H1 (cell line): ENCODE measurements at regions not wholly inside any gene's neighbourhood (a gene's known extent, or its start where the extent isn't known, plus 50 kb on each side); places are given as distances from the start of the nearest gene placed in this dataset.

ENCODE experiments used
- CTCF ChIA-PET: fragments of 300-600 bp; sonication (Branson Sonifier 250); formaldehyde crosslinking; loops from one replicate; lab custom pipeline; 2021; ENCODE audit not compliant: partially characterized antibody; lab: Charles Lee
- POLR2A ChIA-PET: fragments of 300-600 bp; sonication (Branson Sonifier 250); formaldehyde crosslinking; loops from one replicate; lab custom pipeline; 2021; ENCODE audit warnings: inconsistent platforms; ENCODE audit not compliant: partially characterized antibody; lab: Charles Lee
- DNase-seq, 2 experiments: peaks; one replicate each; pipeline versions ENCODE4 v3.0.0 to v3.0.0-alpha.2; 2010 to 2022; ENCODE audit warnings: low spot score in 2 of 2, low read depth in 1 of 2, mixed read lengths in 1 of 2
- FAIRE-seq: peaks from 2 replicates; lab custom pipeline; 2011; peaks lifted over from hg19 to GRCh38; lab: Jason Lieb, UNC
- H2AFZ ChIP-seq: 2 replicates; pipeline ENCODE4 v1.8.1; 2012; ENCODE audit warnings: low read length, inconsistent platforms
- H2AK5ac ChIP-seq: 2 replicates; pipeline ENCODE4 v1.6.1; 2013; ENCODE audit warnings: low read depth, low read length
- H2BK120ac ChIP-seq: replicated peaks from 2 replicates; pipeline ENCODE3; 2013; ENCODE audit warnings: low read depth, low read length, inconsistent platforms
- H2BK12ac ChIP-seq: 2 replicates; pipeline ENCODE4 v1.6.1; 2013; ENCODE audit warnings: low read depth, low read length
- H2BK15ac ChIP-seq: 2 replicates; pipeline ENCODE4 v1.6.1; 2013; ENCODE audit warnings: low read length
- H2BK20ac ChIP-seq: 2 replicates; pipeline ENCODE4 v1.6.1; 2013; ENCODE audit warnings: low read length
- H2BK5ac ChIP-seq: 2 replicates; pipeline ENCODE4 v1.6.1; 2013; ENCODE audit warnings: low read depth, low read length
- H3K14ac ChIP-seq: 2 replicates; pipeline ENCODE4 v1.6.1; 2013; ENCODE audit warnings: inconsistent platforms; ENCODE audit not compliant: insufficient read length
- H3K18ac ChIP-seq: 2 replicates; pipeline ENCODE4 v1.6.1; 2013; ENCODE audit warnings: low read length; ENCODE audit errors: extremely low read depth
- H3K23ac ChIP-seq: 2 replicates; pipeline ENCODE4 v1.6.1; 2013; ENCODE audit warnings: inconsistent platforms; ENCODE audit not compliant: insufficient read length
- H3K23me2 ChIP-seq: 2 replicates; pipeline ENCODE4 v1.6.1; 2013; ENCODE audit warnings: low read depth, low read length
- H3K27ac ChIP-seq: 2 replicates; pipeline ENCODE4 v1.6.1; 2011; ENCODE audit warnings: low read depth, low read length, inconsistent platforms
- H3K27me3 ChIP-seq, 4 experiments: replicated peaks in 1 of 4; 1 replicate in 1 of 4; 2 replicates in 3 of 4; pipeline versions ENCODE4 v1.6.1 to v1.8.1; 2011 to 2013; ENCODE audit warnings: low read length in 3 of 4, mild to moderate bottlenecking in 3 of 4, inconsistent platforms in 2 of 4, mixed read lengths in 2 of 4, moderate library complexity in 1 of 4; ENCODE audit not compliant: control insufficient read depth in 3 of 4, insufficient read depth in 3 of 4; ENCODE audit errors: extremely low read depth in 1 of 4
- H3K36me3 ChIP-seq, 4 experiments: 2 replicates each; pipeline versions ENCODE4 v1.6.1 to v1.8.1; 2011 to 2013; ENCODE audit warnings: mild to moderate bottlenecking in 4 of 4, low read length in 3 of 4, moderate library complexity in 2 of 4, control low read depth in 1 of 4, inconsistent platforms in 1 of 4; ENCODE audit not compliant: insufficient read depth in 4 of 4, control insufficient read depth in 2 of 4
- H3K4ac ChIP-seq: replicated peaks from 2 replicates; pipeline ENCODE3; 2013; ENCODE audit warnings: low read length, low read depth, mixed read lengths, inconsistent platforms; ENCODE audit not compliant: insufficient read length
- H3K4me1 ChIP-seq, 4 experiments: replicated peaks in 1 of 4; 1 replicate in 1 of 4; 2 replicates in 3 of 4; pipeline versions ENCODE4 v1.6.1 to v1.8.1; 2011 to 2013; ENCODE audit warnings: low read length in 3 of 4, inconsistent platforms in 2 of 4, mixed read lengths in 1 of 4; ENCODE audit not compliant: insufficient read depth in 4 of 4, control insufficient read depth in 3 of 4
- H3K4me2 ChIP-seq, 2 experiments: 2 replicates each; pipeline versions ENCODE4 v1.6.1 to v1.8.1; 2011 to 2013; ENCODE audit warnings: low read depth in 2 of 2, low read length in 2 of 2, control low read depth in 1 of 2, inconsistent platforms in 1 of 2, mild to moderate bottlenecking in 1 of 2; ENCODE audit not compliant: insufficient read depth in 1 of 2
- H3K4me3 ChIP-seq, 4 experiments: fragments of 200-600, 300-600 bp in 1 of 4; sonication (generic), shearing (Covaris generic), sonication (Bioruptor Twin) in 1 of 4; 2 replicates each; pipeline versions ENCODE4 v1.5.1 to v1.8.1; 2011 to 2016; ENCODE audit warnings: low read length in 4 of 4, low read depth in 3 of 4, control low read depth in 2 of 4, inconsistent platforms in 2 of 4, mild to moderate bottlenecking in 2 of 4, mixed read lengths in 1 of 4, moderate library complexity in 1 of 4; ENCODE audit not compliant: insufficient read depth in 2 of 4; ENCODE audit errors: extremely low read depth in 1 of 4
- H3K56ac ChIP-seq: replicated peaks from 2 replicates; pipeline ENCODE3; 2013; ENCODE audit warnings: low read depth, mild to moderate bottlenecking, mixed read lengths, low read length, inconsistent platforms; ENCODE audit not compliant: insufficient read length
- H3K79me1 ChIP-seq: 2 replicates; pipeline ENCODE4 v1.6.1; 2013; ENCODE audit warnings: low read depth, low read length, control low read depth
- H3K79me2 ChIP-seq, 2 experiments: 2 replicates each; pipeline versions ENCODE4 v1.6.1 to v1.8.1; 2012 to 2013; ENCODE audit warnings: low read length in 2 of 2, mild to moderate bottlenecking in 2 of 2, inconsistent platforms in 1 of 2; ENCODE audit not compliant: insufficient read depth in 2 of 2, control insufficient read depth in 1 of 2
- H3K9ac ChIP-seq, 4 experiments: replicated peaks in 1 of 4; 1 replicate in 1 of 4; 2 replicates in 3 of 4; pipeline versions ENCODE4 v1.6.1 to v1.8.1; 2011 to 2013; ENCODE audit warnings: low read depth in 3 of 4, low read length in 3 of 4, control low read depth in 2 of 4, mild to moderate bottlenecking in 2 of 4, moderate library complexity in 2 of 4, inconsistent platforms in 1 of 4; ENCODE audit errors: extremely low read depth in 1 of 4
- H3K9me3 ChIP-seq, 2 experiments: 2 replicates each; pipeline versions ENCODE4 v1.6.1 to v1.8.1; 2012 to 2013; ENCODE audit warnings: mild to moderate bottlenecking in 2 of 2, moderate library complexity in 2 of 2, control low read depth in 1 of 2, inconsistent platforms in 1 of 2, low read depth in 1 of 2, low read length in 1 of 2, mixed read lengths in 1 of 2; ENCODE audit not compliant: insufficient read depth in 2 of 2
- H4K20me1 ChIP-seq, 2 experiments: replicated peaks in 1 of 2; 2 replicates each; pipeline versions ENCODE3 to v1.8.1; 2011 to 2013; ENCODE audit warnings: inconsistent platforms in 2 of 2, low read length in 2 of 2, mild to moderate bottlenecking in 1 of 2; ENCODE audit not compliant: insufficient read depth in 2 of 2, control insufficient read depth in 1 of 2
- H4K5ac ChIP-seq: 2 replicates; pipeline ENCODE4 v1.6.1; 2013; ENCODE audit warnings: low read length, low read depth, mixed read lengths, inconsistent platforms; ENCODE audit not compliant: insufficient read length
- H4K8ac ChIP-seq: 2 replicates; pipeline ENCODE4 v1.8.0; 2013; ENCODE audit warnings: mild to moderate bottlenecking, moderate library complexity, low read length, inconsistent platforms; ENCODE audit not compliant: insufficient read depth; ENCODE audit errors: extremely low read depth
- H4K91ac ChIP-seq: replicated peaks from 2 replicates; pipeline ENCODE3; 2013; ENCODE audit warnings: low read length, mixed read lengths, inconsistent platforms; ENCODE audit not compliant: insufficient read length
- CREB1 ChIP-seq: IDR thresholded peaks from 2 replicates; pipeline ENCODE4 v1.6.1; 2012; ENCODE audit warnings: inconsistent platforms
- HDAC6 ChIP-seq: IDR thresholded peaks from one replicate; pipeline ENCODE4 v1.7.1; 2012; ENCODE audit warnings: low read depth, mild to moderate bottlenecking, inconsistent platforms, low read length, moderate library complexity
- TBP ChIP-seq: IDR thresholded peaks from 2 replicates; pipeline ENCODE4 v1.6.1; 2011; ENCODE audit warnings: low read depth, low read length, improper control_type of control experiment
- WGBS, 2 experiments: shearing (Covaris generic) in 1 of 2; methylation state at CpG; one replicate each; pipeline versions ENCODE4 v1.1.6 to v1.1.7; 2013 to 2015; ENCODE audit warnings: low lambda C conversion rate in 2 of 2, mixed read lengths in 2 of 2, inconsistent platforms in 1 of 2, low coverage in 1 of 2, missing lambda C conversion rate in 1 of 2; ENCODE audit not compliant: insufficient replicate concordance in 2 of 2, insufficient coverage in 1 of 2, insufficient read length in 1 of 2; ENCODE audit errors: extremely low coverage in 1 of 2, missing lambda C conversion rate in 1 of 2; 5-methylcytosine and 5-hydroxymethylcytosine counted together

DNA sequence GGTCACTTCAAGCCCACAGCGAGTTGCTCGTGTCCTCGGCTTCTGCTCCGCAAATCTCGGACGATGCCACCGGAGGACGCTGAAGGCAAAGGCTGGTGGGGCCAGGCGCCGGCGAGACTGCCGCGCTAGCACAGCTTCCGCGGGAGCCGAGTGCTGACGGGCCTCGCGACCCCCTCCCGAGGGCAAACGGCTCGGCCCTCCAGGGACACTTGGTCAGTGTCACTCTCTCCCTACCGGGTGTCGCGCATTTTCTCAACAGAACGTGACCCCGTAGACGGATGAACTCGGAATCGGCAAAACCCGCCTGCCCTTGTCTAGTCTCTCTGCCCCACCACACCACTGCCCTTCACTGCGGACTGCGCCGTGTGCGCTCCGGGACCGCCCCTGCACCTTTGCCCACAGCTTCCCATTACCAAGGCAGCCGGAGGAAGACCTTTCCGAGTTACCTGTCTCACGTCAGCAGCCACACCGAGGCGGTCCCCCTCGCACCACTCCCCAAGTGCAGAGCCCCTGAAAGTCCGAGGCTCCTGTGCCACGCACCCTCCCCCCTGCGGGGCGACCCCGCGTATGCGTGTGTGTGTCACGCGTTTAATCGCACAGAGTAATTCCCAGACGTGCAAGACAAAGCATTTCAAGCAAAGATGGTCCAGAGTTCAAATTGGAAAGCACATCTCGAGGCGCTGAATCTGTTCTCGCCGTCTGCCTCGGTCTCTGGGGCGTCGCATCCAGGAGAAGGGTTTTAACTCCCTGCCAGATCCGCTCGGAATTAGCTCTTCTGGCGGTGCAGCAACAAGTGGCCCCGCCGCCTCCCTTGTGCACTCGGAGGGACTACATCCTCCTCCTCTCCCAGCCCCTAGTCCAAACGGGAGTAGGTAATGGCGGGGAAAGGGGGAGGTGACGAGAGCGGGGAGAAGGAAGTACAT, 245.0 kb upstream of the TOPAZ1 start:
- DNase-seq, result peak in 1 of 2 experiments; percentile 74
- 1% methylated on average over 66 of the region's 71 CpGs; no CpG with 5 or more reads in 1 of the 2 experiments for WGBS, 2 experiments
- TF ChIP-seq CREB1, result peak; percentile 30; the same call in 1 of the 2 replicates
- peak; percentile 70 for TF ChIP-seq TBP
- TF ChIP-seq HDAC6, result no peak

More for the DNA sequence above, 245.0 kb upstream of the TOPAZ1 start:
- Histone ChIP-seq H2BK12ac (peak overlapping the region; percentile 46; the same call in 1 of the 2 replicates), H3K9ac (peak overlapping the region in 2 of 4 experiments; percentile 5 to 13; a peak in 3 of 7 replicates), H3K79me1 (no peaks in the 10 kb centered on the region), H4K5ac (no peak overlapping the region), H3K4me1 (peaks cover 0 to 31% (median 17%) of the 10 kb centered on the region in 4 experiments; a peak in 6 of 7 replicates), H2BK15ac (peak overlapping the region; percentile 40; the same call in 1 of the 2 replicates), H3K14ac (no peak overlapping the region), H3K9me3 (peaks cover 0 to 2% of the 10 kb centered on the region in 2 experiments; a peak in 2 of 4 replicates), H3K23me2 (peaks cover 48% of the 10 kb centered on the region), H2BK5ac (no peak overlapping the region; the same call in 1 of the 2 replicates), H3K27me3 (peaks cover 40 to 73% (median 67%) of the 10 kb centered on the region in 4 experiments), H4K20me1 (no peaks in the 10 kb centered on the region), H4K91ac (no peak overlapping the region), H4K8ac (no peak overlapping the region), H3K79me2 (no peaks in the 10 kb centered on the region), H3K36me3 (no peaks in the 10 kb centered on the region; a peak in 1 of 8 replicates), H3K27ac (no peak overlapping the region), H3K4me3 (peak overlapping the region; percentile 48 to 75 (median 65)), H2AFZ (peak overlapping the region; percentile 61), H2AK5ac (no peak overlapping the region), H3K4ac (no peak overlapping the region), H3K4me2 (peak overlapping the region; percentile 91 to 100), H2BK120ac (no peak overlapping the region), H3K56ac (no peak overlapping the region), H3K23ac (no peak overlapping the region), H3K18ac (peak overlapping the region; percentile 78), H2BK20ac (no peak overlapping the region; the same call in 1 of the 2 replicates)
- CTCF ChIA-PET, result interaction anchor here (0.6 to 1.8 kb wide), 15 partner anchors 14 to 244 kb away, joined by 3 to 14 read pairs (median 3); no protein-coding TSS in a partner anchor
- FAIRE-seq, result no peak
- POLR2A ChIA-PET, result interaction anchor here (0.6 to 2.4 kb wide), 13 partner anchors 16 to 650 kb away, joined by 3 to 6 read pairs (median 3); no protein-coding TSS in a partner anchor
